ENCODE measurements at regions not wholly inside any gene's neighbourhood (a gene's known extent, or its start where the extent isn't known, plus 50 kb on each side); places are given as distances from the start of the nearest gene placed in this dataset.

DNA sequence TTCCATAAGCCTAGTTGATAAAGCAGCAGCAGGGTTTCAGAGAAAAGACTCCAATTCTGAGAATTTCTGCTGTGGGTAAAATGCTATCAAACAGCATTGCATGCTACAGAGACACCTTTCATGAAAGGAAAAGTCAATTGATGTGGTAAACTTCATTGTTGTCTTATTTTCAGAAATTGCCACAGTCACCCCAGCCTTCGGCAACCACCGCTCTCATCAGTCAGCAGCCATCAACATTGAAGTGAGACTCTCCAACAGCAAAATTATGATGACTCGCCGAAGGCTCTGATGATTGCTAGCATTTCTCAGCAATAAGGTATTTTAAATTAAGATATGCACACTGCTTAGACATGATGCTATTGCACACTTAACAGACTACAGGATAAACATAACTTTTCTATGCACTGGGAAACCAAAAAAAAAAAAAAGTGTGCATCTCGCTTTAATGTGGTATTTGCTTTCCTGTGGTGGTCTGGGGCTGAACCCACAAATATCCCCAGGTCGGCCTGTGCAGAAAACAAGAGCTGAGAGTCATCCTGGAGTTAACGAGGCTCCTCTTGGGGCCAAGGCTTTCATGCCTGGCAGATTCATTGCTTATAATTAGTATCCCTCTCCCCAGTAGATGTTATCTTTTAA, 192.1 kb downstream of the CTTN start (continued):
- TF ChIP-seq, protein P1, sequence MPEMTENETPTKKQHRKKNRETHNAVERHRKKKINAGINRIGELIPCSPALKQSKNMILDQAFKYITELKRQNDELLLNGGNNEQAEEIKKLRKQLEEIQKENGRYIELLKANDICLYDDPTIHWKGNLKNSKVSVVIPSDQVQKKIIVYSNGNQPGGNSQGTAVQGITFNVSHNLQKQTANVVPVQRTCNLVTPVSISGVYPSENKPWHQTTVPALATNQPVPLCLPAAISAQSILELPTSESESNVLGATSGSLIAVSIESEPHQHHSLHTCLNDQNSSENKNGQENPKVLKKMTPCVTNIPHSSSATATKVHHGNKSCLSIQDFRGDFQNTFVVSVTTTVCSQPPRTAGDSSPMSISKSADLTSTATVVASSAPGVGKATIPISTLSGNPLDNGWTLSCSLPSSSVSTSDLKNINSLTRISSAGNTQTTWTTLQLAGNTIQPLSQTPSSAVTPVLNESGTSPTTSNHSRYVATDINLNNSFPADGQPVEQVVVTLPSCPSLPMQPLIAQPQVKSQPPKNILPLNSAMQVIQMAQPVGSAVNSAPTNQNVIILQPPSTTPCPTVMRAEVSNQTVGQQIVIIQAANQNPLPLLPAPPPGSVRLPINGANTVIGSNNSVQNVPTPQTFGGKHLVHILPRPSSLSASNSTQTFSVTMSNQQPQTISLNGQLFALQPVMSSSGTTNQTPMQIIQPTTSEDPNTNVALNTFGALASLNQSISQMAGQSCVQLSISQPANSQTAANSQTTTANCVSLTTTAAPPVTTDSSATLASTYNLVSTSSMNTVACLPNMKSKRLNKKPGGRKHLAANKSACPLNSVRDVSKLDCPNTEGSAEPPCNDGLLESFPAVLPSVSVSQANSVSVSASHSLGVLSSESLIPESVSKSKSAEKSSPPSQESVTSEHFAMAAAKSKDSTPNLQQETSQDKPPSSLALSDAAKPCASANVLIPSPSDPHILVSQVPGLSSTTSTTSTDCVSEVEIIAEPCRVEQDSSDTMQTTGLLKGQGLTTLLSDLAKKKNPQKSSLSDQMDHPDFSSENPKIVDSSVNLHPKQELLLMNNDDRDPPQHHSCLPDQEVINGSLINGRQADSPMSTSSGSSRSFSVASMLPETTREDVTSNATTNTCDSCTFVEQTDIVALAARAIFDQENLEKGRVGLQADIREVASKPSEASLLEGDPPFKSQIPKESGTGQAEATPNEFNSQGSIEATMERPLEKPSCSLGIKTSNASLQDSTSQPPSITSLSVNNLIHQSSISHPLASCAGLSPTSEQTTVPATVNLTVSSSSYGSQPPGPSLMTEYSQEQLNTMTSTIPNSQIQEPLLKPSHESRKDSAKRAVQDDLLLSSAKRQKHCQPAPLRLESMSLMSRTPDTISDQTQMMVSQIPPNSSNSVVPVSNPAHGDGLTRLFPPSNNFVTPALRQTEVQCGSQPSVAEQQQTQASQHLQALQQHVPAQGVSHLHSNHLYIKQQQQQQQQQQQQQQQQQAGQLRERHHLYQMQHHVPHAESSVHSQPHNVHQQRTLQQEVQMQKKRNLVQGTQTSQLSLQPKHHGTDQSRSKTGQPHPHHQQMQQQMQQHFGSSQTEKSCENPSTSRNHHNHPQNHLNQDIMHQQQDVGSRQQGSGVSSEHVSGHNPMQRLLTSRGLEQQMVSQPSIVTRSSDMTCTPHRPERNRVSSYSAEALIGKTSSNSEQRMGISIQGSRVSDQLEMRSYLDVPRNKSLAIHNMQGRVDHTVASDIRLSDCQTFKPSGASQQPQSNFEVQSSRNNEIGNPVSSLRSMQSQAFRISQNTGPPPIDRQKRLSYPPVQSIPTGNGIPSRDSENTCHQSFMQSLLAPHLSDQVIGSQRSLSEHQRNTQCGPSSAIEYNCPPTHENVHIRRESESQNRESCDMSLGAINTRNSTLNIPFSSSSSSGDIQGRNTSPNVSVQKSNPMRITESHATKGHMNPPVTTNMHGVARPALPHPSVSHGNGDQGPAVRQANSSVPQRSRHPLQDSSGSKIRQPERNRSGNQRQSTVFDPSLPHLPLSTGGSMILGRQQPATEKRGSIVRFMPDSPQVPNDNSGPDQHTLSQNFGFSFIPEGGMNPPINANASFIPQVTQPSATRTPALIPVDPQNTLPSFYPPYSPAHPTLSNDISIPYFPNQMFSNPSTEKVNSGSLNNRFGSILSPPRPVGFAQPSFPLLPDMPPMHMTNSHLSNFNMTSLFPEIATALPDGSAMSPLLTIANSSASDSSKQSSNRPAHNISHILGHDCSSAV (CRISPR knock-in tag; IDR thresholded peaks at IDR 0.05; ENCODE audit: borderline replicate concordance): no peak
- TF ChIP-seq, protein P2, sequence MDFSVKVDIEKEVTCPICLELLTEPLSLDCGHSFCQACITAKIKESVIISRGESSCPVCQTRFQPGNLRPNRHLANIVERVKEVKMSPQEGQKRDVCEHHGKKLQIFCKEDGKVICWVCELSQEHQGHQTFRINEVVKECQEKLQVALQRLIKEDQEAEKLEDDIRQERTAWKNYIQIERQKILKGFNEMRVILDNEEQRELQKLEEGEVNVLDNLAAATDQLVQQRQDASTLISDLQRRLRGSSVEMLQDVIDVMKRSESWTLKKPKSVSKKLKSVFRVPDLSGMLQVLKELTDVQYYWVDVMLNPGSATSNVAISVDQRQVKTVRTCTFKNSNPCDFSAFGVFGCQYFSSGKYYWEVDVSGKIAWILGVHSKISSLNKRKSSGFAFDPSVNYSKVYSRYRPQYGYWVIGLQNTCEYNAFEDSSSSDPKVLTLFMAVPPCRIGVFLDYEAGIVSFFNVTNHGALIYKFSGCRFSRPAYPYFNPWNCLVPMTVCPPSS (IDR thresholded peaks at IDR 0.05): no peak
